Epithelial cell of esophagus (primary cell): ENCODE measurements at regions not wholly inside any gene's neighbourhood (a gene's known extent, or its start where the extent isn't known, plus 50 kb on each side); places are given as distances from the start of the nearest gene placed in this dataset.

Experiments used
- DNase-seq: peaks from one replicate; pipeline ENCODE4 v3.0.0; 2010; ENCODE audit warnings: low read depth
- H3K4me3 ChIP-seq: 2 replicates; pipeline ENCODE4 v1.5.1; 2011; ENCODE audit warnings: mild to moderate bottlenecking, low read length, control low read depth
- CTCF ChIP-seq: IDR thresholded peaks from 2 replicates; pipeline ENCODE4 v1.5.1; 2011; ENCODE audit warnings: low read depth, mild to moderate bottlenecking, low read length, control low read depth, inconsistent platforms; ENCODE audit not compliant: insufficient read depth; ENCODE audit errors: missing control alignments

- no peak for DNase-seq
- H3K4me3 ChIP-seq = no peak overlapping the region
- TF ChIP-seq CTCF = no peak
Observed at GRCh38 chr13:104962411-104962810, 1573.1 kb downstream of the EFNB2 start.

- no peak for DNase-seq
- no peak overlapping the region for H3K4me3 ChIP-seq
- no peak for TF ChIP-seq CTCF
Observed at GRCh38 chr13:104961246-104961645, 1574.2 kb downstream of the EFNB2 start.

GRCh38 chr13:104954210-104954609 lies 1581.3 kb downstream of the EFNB2 start:
- peak; percentile 47 for DNase-seq
- no peak for TF ChIP-seq CTCF
- H3K4me3 ChIP-seq = no peak overlapping the region

- peak; percentile 7 for DNase-seq
- H3K4me3 ChIP-seq = no peak overlapping the region
- no peak for TF ChIP-seq CTCF
Observed at GRCh38 chr13:104953588-104953987, 1581.9 kb downstream of the EFNB2 start.

GRCh38 chr13:104949840-104950740 lies 1585.4 kb downstream of the EFNB2 start:
- DNase-seq = no peak
- TF ChIP-seq CTCF = no peak
- H3K4me3 ChIP-seq = no peak overlapping the region

DNA sequence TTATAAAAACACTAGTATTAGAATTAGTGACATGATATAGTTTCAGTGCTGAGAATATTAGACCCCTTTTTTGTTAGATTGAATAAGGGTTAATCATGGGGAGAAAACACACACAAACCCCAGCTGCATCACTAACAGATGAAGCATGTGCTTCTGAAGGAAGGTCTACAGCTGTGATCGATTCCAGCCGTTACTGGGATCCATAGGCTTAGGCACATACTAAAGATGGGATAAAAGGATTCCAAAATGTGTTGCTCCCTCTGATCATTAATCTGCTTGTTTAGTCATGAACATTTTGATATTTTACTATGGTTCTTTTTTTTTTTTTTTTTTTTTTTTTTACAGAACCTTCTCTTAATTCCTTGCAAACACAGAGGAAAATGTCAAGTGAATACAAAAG lies 1591.3 kb downstream of the EFNB2 start:
- H3K4me3 ChIP-seq = no peak overlapping the region
- DNase-seq = no peak
- TF ChIP-seq CTCF = no peak

DNA sequence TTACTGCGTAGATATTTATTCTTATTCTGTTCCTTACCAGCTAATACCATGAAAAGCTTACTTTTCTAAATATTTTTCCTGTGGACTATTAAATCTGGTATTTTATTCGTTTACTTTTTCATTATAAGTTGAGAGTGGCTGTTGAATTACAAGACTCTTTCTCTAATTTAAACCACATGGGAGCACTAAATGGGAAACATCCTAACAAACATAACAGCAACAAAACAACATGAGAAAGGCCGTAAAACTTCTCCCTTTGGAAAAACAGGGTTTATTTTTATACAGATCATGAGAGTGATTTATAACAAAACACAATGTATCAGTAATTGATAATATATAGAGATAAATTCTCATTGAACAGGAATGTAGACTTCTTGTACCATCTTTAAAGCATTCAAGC lies 1592.1 kb downstream of the EFNB2 start:
- no peak overlapping the region for H3K4me3 ChIP-seq
- DNase-seq = no peak
- TF ChIP-seq CTCF = no peak
